ENCODE measurements at regions not wholly inside any gene's neighbourhood (a gene's known extent, or its start where the extent isn't known, plus 50 kb on each side); places are given as distances from the start of the nearest gene placed in this dataset.
"Not testable (repeated sequence)": the region's sequence is repeated elsewhere in the genome, so short reads cannot be mapped to it uniquely, and the experiment has no call there.

DNA sequence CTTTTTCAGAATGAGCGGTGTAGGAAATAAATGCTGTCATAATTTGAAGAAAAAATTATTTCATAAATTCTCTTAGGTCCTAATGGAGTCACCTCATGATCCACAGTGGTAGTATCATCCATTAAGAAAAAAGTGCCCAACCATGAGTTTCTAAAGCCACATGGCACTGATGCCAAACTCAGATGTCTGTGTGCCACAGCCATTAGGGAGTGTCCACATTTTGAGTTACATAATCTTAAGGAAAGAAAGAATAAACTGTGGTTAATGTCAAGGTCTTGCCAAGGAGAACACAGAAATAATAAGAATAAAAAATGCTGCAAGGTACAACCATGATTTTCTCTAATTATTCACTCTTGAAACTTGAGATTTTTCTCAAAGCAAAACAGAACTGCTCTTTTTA lies 1101.8 kb downstream of the SORCS3 start:
- in situ Hi-C loops (cut with HindIII; ENCODE audit: low pct_unique_long_range_greater_than_20kb, low sequenced_read_pairs) = no loop called here
- no peak for DNase-seq (ENCODE audit: low read depth in 1 of 2, low spot score in 1 of 2)
- no peak for TF ChIP-seq JUND (IDR thresholded peaks at IDR 0.05; ENCODE audit: low read depth)

DNA sequence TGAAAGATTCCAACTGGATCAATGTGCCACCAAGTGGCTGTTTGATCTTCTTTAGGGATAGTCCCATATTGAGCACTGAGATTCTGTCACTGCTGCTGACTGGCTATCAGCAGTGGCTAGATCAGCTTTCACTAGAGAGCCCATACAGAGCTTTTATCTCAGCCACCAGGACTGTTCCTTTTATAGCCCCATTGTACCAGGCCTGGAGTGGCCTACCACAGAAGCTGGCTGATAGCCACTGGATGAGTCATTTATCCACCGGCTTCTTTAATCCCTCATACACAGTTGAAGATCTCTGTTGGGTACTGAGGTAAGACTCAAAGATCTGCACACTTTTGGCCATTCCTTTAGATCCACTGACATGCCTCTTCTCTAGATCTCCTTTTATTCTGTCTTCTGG lies 1101.1 kb downstream of the SORCS3 start:
- DNase-seq (ENCODE audit: low read depth in 1 of 2, low spot score in 1 of 2) = no peak
- TF ChIP-seq JUND (IDR thresholded peaks at IDR 0.05; ENCODE audit: low read depth) = no peak
- in situ Hi-C loops (cut with HindIII; ENCODE audit: low pct_unique_long_range_greater_than_20kb, low sequenced_read_pairs) = no loop called here

GRCh38 chr10:105734479-105734878 lies 1093.4 kb downstream of the SORCS3 start:
- in situ Hi-C loops (cut with HindIII; ENCODE audit: low pct_unique_long_range_greater_than_20kb, low sequenced_read_pairs) = no loop called here
- DNase-seq (ENCODE audit: low read depth in 1 of 2, low spot score in 1 of 2) = no peak
- no peak for TF ChIP-seq JUND (IDR thresholded peaks at IDR 0.05; ENCODE audit: low read depth)

- DNase-seq (ENCODE audit: low read depth in 1 of 2, low spot score in 1 of 2) = peak in 1 of 2 experiments; percentile 7
- TF ChIP-seq JUND (IDR thresholded peaks at IDR 0.05; ENCODE audit: low read depth) = no peak
- in situ Hi-C loops (cut with HindIII; ENCODE audit: low pct_unique_long_range_greater_than_20kb, low sequenced_read_pairs) = no loop called here
Measured at GRCh38 chr10:105733924-105734323, 1092.8 kb downstream of the SORCS3 start.

DNA sequence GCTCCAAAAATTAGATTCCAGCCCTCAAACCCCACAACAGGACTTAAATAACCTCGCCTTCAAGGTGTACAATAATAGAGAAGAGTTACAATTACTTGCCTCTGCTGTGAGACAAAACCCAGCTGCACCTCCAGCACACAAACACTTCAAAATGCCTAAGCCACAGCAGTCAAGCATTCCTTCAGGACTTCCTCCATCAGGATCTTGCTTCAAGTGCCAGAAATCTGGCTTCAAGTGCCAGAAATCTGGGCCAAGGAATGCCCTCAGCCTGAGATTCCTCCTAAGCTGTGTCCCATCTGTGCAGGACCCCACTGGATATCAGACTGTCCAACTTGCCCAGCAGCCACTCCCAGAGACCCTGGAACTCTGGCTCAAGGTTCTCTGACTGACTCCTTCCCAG lies 1088.3 kb downstream of the SORCS3 start:
- no peak for DNase-seq (ENCODE audit: low read depth in 1 of 2, low spot score in 1 of 2)
- in situ Hi-C loops (cut with HindIII; ENCODE audit: low pct_unique_long_range_greater_than_20kb, low sequenced_read_pairs) = no loop called here
- no peak for TF ChIP-seq JUND (IDR thresholded peaks at IDR 0.05; ENCODE audit: low read depth)

DNA sequence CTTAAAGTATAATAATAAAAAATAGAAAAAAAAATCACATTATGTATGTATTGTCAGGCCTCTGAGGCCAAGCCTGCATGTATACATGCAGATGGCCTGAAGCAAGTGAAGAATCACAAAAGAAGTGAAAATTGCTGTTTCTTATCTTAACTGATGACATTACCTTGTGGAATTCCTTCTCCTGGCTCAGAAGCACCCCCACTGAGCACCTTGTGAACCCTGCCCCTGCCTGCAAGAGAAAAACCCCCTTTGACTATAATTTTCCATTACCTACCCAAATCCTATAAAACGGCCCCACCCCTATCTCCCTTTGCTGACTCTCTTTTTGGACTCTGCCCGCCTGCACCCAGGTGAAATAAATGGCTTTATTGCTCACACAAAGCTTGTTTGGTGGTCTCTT lies 1086.5 kb downstream of the SORCS3 start:
- DNase-seq (ENCODE audit: low read depth in 1 of 2, low spot score in 1 of 2); in situ Hi-C loops (cut with HindIII; ENCODE audit: low pct_unique_long_range_greater_than_20kb, low sequenced_read_pairs): not testable (repeated sequence)

DNA sequence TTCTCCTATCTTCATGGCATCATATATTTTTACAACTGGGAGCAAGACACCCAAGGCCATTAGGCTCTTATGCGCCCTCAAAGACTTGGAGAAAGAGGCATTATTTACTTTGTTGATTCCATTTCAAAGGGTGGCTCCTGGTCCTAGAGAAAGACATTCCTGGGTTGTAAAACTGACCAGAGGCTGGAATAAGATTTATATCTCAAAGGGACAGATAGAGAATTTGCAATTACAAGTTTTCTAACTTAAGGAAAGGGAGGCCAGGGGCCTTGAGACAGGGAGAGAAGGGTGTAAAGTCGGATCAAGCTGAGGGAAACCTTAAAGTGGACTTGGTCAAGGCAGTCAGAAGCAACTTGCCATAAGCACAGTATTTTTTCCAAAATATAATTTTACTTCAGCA lies 1086.0 kb downstream of the SORCS3 start:
- TF ChIP-seq JUND (IDR thresholded peaks at IDR 0.05; ENCODE audit: low read depth) = no peak
- DNase-seq (ENCODE audit: low read depth in 1 of 2, low spot score in 1 of 2) = no peak
- in situ Hi-C loops (cut with HindIII; ENCODE audit: low pct_unique_long_range_greater_than_20kb, low sequenced_read_pairs) = no loop called here

DNA sequence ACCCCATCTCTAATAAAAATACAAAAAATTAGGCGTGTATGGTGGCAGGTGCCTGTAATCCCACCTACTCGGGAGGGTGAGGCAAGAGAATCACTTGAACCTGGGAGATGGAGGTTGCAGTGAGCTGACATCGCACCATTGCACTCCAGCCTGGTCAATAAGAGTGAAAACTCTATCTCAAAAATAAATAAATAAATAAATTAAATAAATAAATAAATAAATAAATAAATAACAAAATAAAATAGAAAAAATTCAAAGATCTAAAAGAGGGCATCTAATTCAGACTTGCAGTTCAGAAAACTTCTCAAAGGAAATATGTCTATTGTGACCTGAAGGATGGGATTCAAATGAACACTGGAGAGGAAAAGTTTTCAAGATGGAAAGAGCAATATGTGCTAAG lies 1085.1 kb downstream of the SORCS3 start:
- in situ Hi-C loops (cut with HindIII; ENCODE audit: low pct_unique_long_range_greater_than_20kb, low sequenced_read_pairs) = no loop called here

DNA sequence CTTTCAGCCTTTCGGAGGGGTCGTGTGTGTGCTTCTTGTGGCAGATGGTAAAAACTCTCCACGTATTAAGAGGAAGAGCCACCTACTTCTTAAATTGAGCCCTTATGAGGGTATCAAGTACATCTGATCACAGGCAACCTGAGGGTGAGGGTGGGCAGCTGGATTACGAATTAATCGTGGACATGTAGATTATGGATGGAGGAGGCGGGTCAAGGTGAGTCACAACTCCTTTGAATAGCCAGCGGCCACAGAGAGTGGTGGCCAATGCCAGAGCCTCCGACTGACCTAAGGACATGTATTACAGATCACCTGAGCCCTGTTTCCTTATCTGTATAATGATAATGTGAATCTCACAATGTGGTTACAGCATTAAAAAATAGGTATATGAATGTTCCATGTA lies 1083.9 kb downstream of the SORCS3 start:
- in situ Hi-C loops (cut with HindIII; ENCODE audit: low pct_unique_long_range_greater_than_20kb, low sequenced_read_pairs) = no loop called here
- TF ChIP-seq JUND (IDR thresholded peaks at IDR 0.05; ENCODE audit: low read depth) = no peak
- no peak for DNase-seq (ENCODE audit: low read depth in 1 of 2, low spot score in 1 of 2)

More for the DNA sequence above, 1085.1 kb downstream of the SORCS3 start:
- no peak for DNase-seq (ENCODE audit: low read depth in 1 of 2, low spot score in 1 of 2)
- TF ChIP-seq JUND (IDR thresholded peaks at IDR 0.05; ENCODE audit: low read depth) = no peak

GRCh38 chr10:105718207-105718995 lies 1077.3 kb downstream of the SORCS3 start:
- in situ Hi-C loops (cut with HindIII; ENCODE audit: low pct_unique_long_range_greater_than_20kb, low sequenced_read_pairs) = no loop called here
- DNase-seq (ENCODE audit: low read depth in 1 of 2, low spot score in 1 of 2) = no peak
- TF ChIP-seq JUND (IDR thresholded peaks at IDR 0.05; ENCODE audit: low read depth) = no peak

GRCh38 chr10:105714728-105715127 lies 1073.6 kb downstream of the SORCS3 start:
- in situ Hi-C loops (cut with HindIII; ENCODE audit: low pct_unique_long_range_greater_than_20kb, low sequenced_read_pairs) = no loop called here
- DNase-seq (ENCODE audit: low read depth in 1 of 2, low spot score in 1 of 2) = no peak
- TF ChIP-seq JUND (IDR thresholded peaks at IDR 0.05; ENCODE audit: low read depth) = no peak

DNA sequence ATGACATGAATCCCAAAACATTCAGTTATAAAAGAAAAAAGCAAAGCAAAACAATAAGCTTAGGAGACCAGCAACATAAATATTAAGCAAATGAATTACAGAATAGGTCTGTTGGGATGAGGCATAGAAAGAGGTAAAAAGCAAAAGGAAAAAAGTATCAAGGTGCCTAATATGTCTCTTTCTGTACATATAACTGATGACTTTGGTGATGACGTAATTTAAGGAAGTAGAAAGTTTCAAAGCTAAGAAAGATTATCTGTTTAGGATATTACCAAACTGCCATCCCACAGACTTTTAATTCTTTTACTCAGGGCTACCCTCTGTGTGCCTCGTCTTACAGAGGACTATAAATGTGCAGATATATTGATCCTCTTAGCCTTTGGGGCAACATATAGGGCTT lies 1066.5 kb downstream of the SORCS3 start:
- no peak for DNase-seq (ENCODE audit: low read depth in 1 of 2, low spot score in 1 of 2)
- in situ Hi-C loops (cut with HindIII; ENCODE audit: low pct_unique_long_range_greater_than_20kb, low sequenced_read_pairs) = no loop called here
- TF ChIP-seq JUND (IDR thresholded peaks at IDR 0.05; ENCODE audit: low read depth) = no peak

GRCh38 chr10:105706281-105707026 lies 1065.4 kb downstream of the SORCS3 start:
- in situ Hi-C loops (cut with HindIII; ENCODE audit: low pct_unique_long_range_greater_than_20kb, low sequenced_read_pairs) = no loop called here
- DNase-seq (ENCODE audit: low read depth in 1 of 2, low spot score in 1 of 2) = no peak

More at GRCh38 chr10:105706281-105707026, 1065.4 kb downstream of the SORCS3 start:
- TF ChIP-seq JUND (IDR thresholded peaks at IDR 0.05; ENCODE audit: low read depth) = no peak

Data from T47D (cell line).